CD14-positive monocyte (primary cell): ENCODE measurements at regions not wholly inside any gene's neighbourhood (a gene's known extent, or its start where the extent isn't known, plus 50 kb on each side); places are given as distances from the start of the nearest gene placed in this dataset.

Experiments used
- DNase-seq, 3 donors: peaks; one replicate each; pipeline ENCODE4 v3.0.0-alpha.2; 2011 to 2022
- H2AFZ ChIP-seq: 2 replicates; pipeline ENCODE4 v1.6.0; 2012; ENCODE audit warnings: mild to moderate bottlenecking, low read depth, low read length, inconsistent platforms; ENCODE audit not compliant: insufficient read depth, poor library complexity, severe bottlenecking
- H3K27ac ChIP-seq, 2 donors: 1 replicate in 1 of 2; 2 replicates in 1 of 2; pipeline ENCODE4 v1.5.1; 2012 to 2013; ENCODE audit warnings: low read length in 2 of 2, control low read depth in 1 of 2, inconsistent platforms in 1 of 2, low read depth in 1 of 2, mild to moderate bottlenecking in 1 of 2
- H3K27me3 ChIP-seq, 2 donors: one replicate each; pipeline versions ENCODE4 v1.6.0 to v1.6.1; 2011 to 2013; ENCODE audit warnings: low read length in 2 of 2; ENCODE audit not compliant: control insufficient read depth in 2 of 2, insufficient read depth in 2 of 2
- H3K36me3 ChIP-seq, 2 donors: replicated peaks in 1 of 2; 1 replicate in 1 of 2; 2 replicates in 1 of 2; pipeline versions ENCODE4 v1.5.1 to v1.6.1; 2012 to 2013; ENCODE audit warnings: low read length in 2 of 2, control low read depth in 1 of 2, inconsistent platforms in 1 of 2, mild to moderate bottlenecking in 1 of 2; ENCODE audit not compliant: insufficient read depth in 2 of 2, control insufficient read depth in 1 of 2
- H3K4me1 ChIP-seq, 2 donors: 1 replicate in 1 of 2; 2 replicates in 1 of 2; pipeline versions ENCODE4 v1.5.1 to v1.6.1; 2012 to 2013; ENCODE audit warnings: low read length in 2 of 2, control low read depth in 1 of 2, inconsistent platforms in 1 of 2, mild to moderate bottlenecking in 1 of 2, moderate library complexity in 1 of 2; ENCODE audit not compliant: insufficient read depth in 2 of 2, control insufficient read depth in 1 of 2
- H3K4me2 ChIP-seq: replicated peaks from 2 replicates; pipeline ENCODE3; 2012; ENCODE audit warnings: low read length, moderate library complexity, mild to moderate bottlenecking; ENCODE audit not compliant: poor library complexity, severe bottlenecking; ENCODE audit errors: extremely low read depth
- H3K4me3 ChIP-seq, 3 experiments: fragments of 200-600 bp in 1 of 3; sonication (generic) in 1 of 3; replicated peaks in 1 of 3; 1 replicate in 2 of 3; 2 replicates in 1 of 3; pipeline ENCODE4 v1.5.1; 2011 to 2013; ENCODE audit warnings: low read length in 3 of 3, mild to moderate bottlenecking in 3 of 3, control low read depth in 2 of 3, low read depth in 2 of 3, inconsistent platforms in 1 of 3, moderate library complexity in 1 of 3
- H3K79me2 ChIP-seq: 2 replicates; pipeline ENCODE4 v1.6.0; 2012; ENCODE audit warnings: mild to moderate bottlenecking, control low read depth, inconsistent platforms, low read length, moderate library complexity; ENCODE audit not compliant: insufficient read depth
- H3K9ac ChIP-seq: 2 replicates; pipeline ENCODE4 v1.6.0; 2017; ENCODE audit warnings: low read length, mild to moderate bottlenecking; ENCODE audit not compliant: insufficient read depth, poor library complexity, severe bottlenecking
- H3K9me3 ChIP-seq, 2 donors: replicated peaks in 1 of 2; 1 replicate in 1 of 2; 2 replicates in 1 of 2; pipeline versions ENCODE4 v1.5.1 to v1.6.1; 2012 to 2013; ENCODE audit warnings: low read length in 2 of 2, control low read depth in 1 of 2; ENCODE audit not compliant: control insufficient read depth in 1 of 2, insufficient read depth in 1 of 2
- H4K20me1 ChIP-seq: 2 replicates; pipeline ENCODE4 v1.6.0; 2012; ENCODE audit warnings: mild to moderate bottlenecking, low read length, control low read depth, moderate library complexity; ENCODE audit not compliant: insufficient read depth
- H3K27ac Mint-ChIP-seq, 7 donors: one replicate each; pipeline ENCODE4 v1.8.0; 2020; ENCODE audit warnings: mild to moderate bottlenecking in 7 of 7, mixed read lengths in 7 of 7, moderate library complexity in 6 of 7, inconsistent platforms in 2 of 7
- H3K27me3 Mint-ChIP-seq, 3 donors: one replicate each; pipeline ENCODE4 v1.8.0; 2021 to 2022; ENCODE audit warnings: low read depth in 3 of 3, mild to moderate bottlenecking in 3 of 3, mixed read lengths in 3 of 3, moderate library complexity in 3 of 3, inconsistent platforms in 1 of 3
- H3K36me3 Mint-ChIP-seq, 2 donors: one replicate each; pipeline ENCODE4 v1.8.0; 2020; ENCODE audit warnings: mixed read lengths in 2 of 2, inconsistent platforms in 1 of 2, mild to moderate bottlenecking in 1 of 2
- H3K4me1 Mint-ChIP-seq: one replicate; pipeline ENCODE4 v1.8.0; 2020; ENCODE audit warnings: mild to moderate bottlenecking, mixed read lengths
- H3K4me3 Mint-ChIP-seq, 2 donors: one replicate each; pipeline ENCODE4 v1.8.0; 2020; ENCODE audit warnings: mild to moderate bottlenecking in 2 of 2, mixed read lengths in 2 of 2, moderate library complexity in 1 of 2
- H3K9me3 Mint-ChIP-seq, 7 donors: one replicate each; pipeline ENCODE4 v1.8.0; 2020 to 2022; ENCODE audit warnings: mixed read lengths in 7 of 7, mild to moderate bottlenecking in 6 of 7, moderate library complexity in 6 of 7, inconsistent platforms in 2 of 7
- WGBS: methylation state at CpG from one replicate; pipeline ENCODE4 v1.1.5; 2013; ENCODE audit warnings: missing lambda C conversion rate; ENCODE audit not compliant: insufficient coverage; 5-methylcytosine and 5-hydroxymethylcytosine counted together
- intact Hi-C, 2 donors: fragments of 100-400 bp; cut with micrococcal nuclease; formaldehyde crosslinking; loops; one replicate each; pipeline versions ENCODE4 v1.15.0 to v1.15.1; 2023
- TF ChIP-seq, protein P1 (sequence below): fragments of 200-600 bp; IDR thresholded peaks from one replicate; pipeline ENCODE4 v1.8.0; 2022; ENCODE audit warnings: antibody characterized with exemption, mild to moderate bottlenecking

- Histone ChIP-seq H3K9me3 (peaks cover 0 to 8% of the 10 kb centered on the region in 2 donors), H3K27me3 (no peaks in the 10 kb centered on the region), H3K9ac (no peak overlapping the region), H3K27ac (no peak overlapping the region), H4K20me1 (no peaks in the 10 kb centered on the region), H3K36me3 (no peaks in the 10 kb centered on the region), H3K4me1 (no peaks in the 10 kb centered on the region), H3K4me3 (no peak overlapping the region), H2AFZ (no peak overlapping the region), H3K4me2 (no peak overlapping the region), H3K79me2 (no peaks in the 10 kb centered on the region)
- TF ChIP-seq, protein P1, sequence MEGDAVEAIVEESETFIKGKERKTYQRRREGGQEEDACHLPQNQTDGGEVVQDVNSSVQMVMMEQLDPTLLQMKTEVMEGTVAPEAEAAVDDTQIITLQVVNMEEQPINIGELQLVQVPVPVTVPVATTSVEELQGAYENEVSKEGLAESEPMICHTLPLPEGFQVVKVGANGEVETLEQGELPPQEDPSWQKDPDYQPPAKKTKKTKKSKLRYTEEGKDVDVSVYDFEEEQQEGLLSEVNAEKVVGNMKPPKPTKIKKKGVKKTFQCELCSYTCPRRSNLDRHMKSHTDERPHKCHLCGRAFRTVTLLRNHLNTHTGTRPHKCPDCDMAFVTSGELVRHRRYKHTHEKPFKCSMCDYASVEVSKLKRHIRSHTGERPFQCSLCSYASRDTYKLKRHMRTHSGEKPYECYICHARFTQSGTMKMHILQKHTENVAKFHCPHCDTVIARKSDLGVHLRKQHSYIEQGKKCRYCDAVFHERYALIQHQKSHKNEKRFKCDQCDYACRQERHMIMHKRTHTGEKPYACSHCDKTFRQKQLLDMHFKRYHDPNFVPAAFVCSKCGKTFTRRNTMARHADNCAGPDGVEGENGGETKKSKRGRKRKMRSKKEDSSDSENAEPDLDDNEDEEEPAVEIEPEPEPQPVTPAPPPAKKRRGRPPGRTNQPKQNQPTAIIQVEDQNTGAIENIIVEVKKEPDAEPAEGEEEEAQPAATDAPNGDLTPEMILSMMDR, result no peak
- peaks cover 0 to 2% (median 0%) of the 10 kb centered on the region in 3 donors for H3K27me3 Mint-ChIP-seq
- no CpG with 5 or more reads among the region's 3 CpGs for WGBS
- H3K27ac Mint-ChIP-seq, result no peak overlapping the region
- no peak for DNase-seq
- H3K4me1 Mint-ChIP-seq, result no peaks in the 10 kb centered on the region
- H3K9me3 Mint-ChIP-seq, result peaks cover 0 to 2% (median 0%) of the 10 kb centered on the region in 7 donors
- H3K4me3 Mint-ChIP-seq, result no peak overlapping the region
- H3K36me3 Mint-ChIP-seq, result no peaks in the 10 kb centered on the region
- intact Hi-C loops, result no loop called here
These were observed 235.9 kb upstream of the DMD start for GRCh38 chrX:33447285-33447684.

DNA sequence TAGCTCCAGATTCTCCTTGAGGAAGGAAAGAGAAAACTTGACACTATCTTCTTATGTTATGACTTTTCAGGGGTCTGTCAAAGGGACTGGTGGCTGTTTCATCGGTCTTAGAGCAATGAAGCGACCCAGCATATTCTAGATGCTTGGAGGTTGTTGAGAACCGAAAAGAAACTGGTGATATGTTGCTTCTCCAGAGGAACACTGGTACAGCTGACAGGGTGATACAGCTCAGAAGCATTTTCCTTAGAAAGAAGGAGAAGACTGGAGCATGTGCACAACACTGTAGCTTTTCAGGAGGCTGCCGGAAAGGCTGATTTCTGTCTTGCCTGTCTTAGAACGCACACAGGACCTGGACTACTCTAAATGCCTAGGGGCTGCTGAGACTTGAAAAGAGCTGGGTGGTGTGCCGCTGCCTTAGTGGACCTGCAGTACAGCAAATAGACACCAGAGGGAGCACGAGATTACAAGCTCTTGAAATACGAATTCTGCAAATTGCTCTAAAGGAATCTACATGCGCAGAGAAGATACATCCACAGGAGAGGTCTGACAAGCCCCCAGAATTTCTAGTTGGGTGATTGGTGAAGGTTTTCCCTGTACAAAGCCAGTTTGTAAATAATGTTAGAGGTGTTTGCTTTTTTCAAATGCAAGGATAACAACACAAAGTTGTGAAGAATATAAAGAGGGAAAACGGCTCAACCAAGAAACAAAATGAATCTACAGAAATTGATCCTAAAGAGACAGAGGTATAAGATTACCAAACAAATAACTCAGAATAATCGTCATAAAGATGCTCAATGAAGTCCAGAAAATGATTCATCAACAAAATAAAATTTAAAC lies 223.1 kb upstream of the DMD start:
- Mint-ChIP-seq H3K9me3 (peaks cover 0 to 1% (median 0%) of the 10 kb centered on the region in 7 donors), H3K4me3 (no peak overlapping the region), H3K36me3 (no peaks in the 10 kb centered on the region), H3K27me3 (peaks cover 0 to 3% (median 1%) of the 10 kb centered on the region in 3 donors), H3K27ac (no peak overlapping the region), H3K4me1 (no peaks in the 10 kb centered on the region)
- Histone ChIP-seq H2AFZ (no peak overlapping the region), H3K27me3 (no peaks in the 10 kb centered on the region), H3K4me1 (no peaks in the 10 kb centered on the region), H3K27ac (no peak overlapping the region), H3K9ac (no peak overlapping the region), H4K20me1 (no peaks in the 10 kb centered on the region), H3K79me2 (no peaks in the 10 kb centered on the region), H3K9me3 (no peaks in the 10 kb centered on the region), H3K36me3 (no peaks in the 10 kb centered on the region), H3K4me2 (no peak overlapping the region), H3K4me3 (no peak overlapping the region)
- intact Hi-C loops, result no loop called here
- 36% methylated on average over 2 of the region's 11 CpGs for WGBS
- peak in 2 of 3 donors; percentile 2 to 3 for DNase-seq
- TF ChIP-seq, protein P1, result peak; percentile 62
